Esophagus squamous epithelium (tissue), 4 donors: ENCODE measurements at regions not wholly inside any gene's neighbourhood (a gene's known extent, or its start where the extent isn't known, plus 50 kb on each side); places are given as distances from the start of the nearest gene placed in this dataset.

Source experiments
- POLR2A ChIP-seq, 4 donors: fragments of 450-650 bp; IDR thresholded peaks; one replicate each; pipeline ENCODE4 v1.6.1; 2017; ENCODE audit warnings: antibody characterized with exemption in 4 of 4, mild to moderate bottlenecking in 4 of 4, moderate library complexity in 3 of 4
- TF ChIP-seq, protein P1 (sequence below), 6 experiments: fragments of 450-650 bp in 4 of 6; fragments of 200-600 bp in 2 of 6; sonication (generic) in 2 of 6; IDR thresholded peaks; one replicate each; pipeline ENCODE4 v1.5.1; 2016 to 2019; ENCODE audit warnings: antibody characterized with exemption in 6 of 6, mild to moderate bottlenecking in 4 of 6, moderate library complexity in 4 of 6

DNA sequence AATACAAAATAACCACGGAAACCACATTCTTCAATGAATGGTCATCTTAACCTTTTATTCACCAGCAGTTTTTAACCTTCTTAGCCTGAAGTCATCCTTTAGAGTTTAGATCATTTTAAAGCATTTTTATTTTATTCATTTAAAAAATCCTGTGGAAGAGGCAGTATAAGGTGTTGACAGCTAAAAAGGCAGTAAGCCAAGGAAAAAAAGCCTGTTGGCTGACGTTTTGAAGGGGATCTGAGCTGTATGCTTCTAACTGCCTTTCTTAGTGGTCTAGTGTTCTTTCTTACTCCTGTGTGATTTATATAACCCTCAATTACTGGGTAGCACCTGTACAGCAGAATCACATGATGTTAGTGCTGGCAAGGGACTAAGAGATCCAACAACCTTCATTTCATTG, 438.3 kb upstream of the SEL1L start:
- TF ChIP-seq, protein P1, sequence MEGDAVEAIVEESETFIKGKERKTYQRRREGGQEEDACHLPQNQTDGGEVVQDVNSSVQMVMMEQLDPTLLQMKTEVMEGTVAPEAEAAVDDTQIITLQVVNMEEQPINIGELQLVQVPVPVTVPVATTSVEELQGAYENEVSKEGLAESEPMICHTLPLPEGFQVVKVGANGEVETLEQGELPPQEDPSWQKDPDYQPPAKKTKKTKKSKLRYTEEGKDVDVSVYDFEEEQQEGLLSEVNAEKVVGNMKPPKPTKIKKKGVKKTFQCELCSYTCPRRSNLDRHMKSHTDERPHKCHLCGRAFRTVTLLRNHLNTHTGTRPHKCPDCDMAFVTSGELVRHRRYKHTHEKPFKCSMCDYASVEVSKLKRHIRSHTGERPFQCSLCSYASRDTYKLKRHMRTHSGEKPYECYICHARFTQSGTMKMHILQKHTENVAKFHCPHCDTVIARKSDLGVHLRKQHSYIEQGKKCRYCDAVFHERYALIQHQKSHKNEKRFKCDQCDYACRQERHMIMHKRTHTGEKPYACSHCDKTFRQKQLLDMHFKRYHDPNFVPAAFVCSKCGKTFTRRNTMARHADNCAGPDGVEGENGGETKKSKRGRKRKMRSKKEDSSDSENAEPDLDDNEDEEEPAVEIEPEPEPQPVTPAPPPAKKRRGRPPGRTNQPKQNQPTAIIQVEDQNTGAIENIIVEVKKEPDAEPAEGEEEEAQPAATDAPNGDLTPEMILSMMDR (IDR thresholded peaks at IDR 0.05): no peak
- TF ChIP-seq POLR2A (IDR thresholded peaks at IDR 0.05): no peak
